M059J (cell line): ENCODE measurements at regions not wholly inside any gene's neighbourhood (a gene's known extent, or its start where the extent isn't known, plus 50 kb on each side); places are given as distances from the start of the nearest gene placed in this dataset.
A peak's percentile ranks its signal among the peaks of the same experiment; 100 is the strongest.

ENCODE experiments used
- DNase-seq: peaks from one replicate; pipeline ENCODE4 v3.0.0-alpha.2; 2012; ENCODE audit warnings: low read depth

- DNase-seq = no peak
Measured at GRCh38 chr5:67694810-67695191, 498.2 kb upstream of the CD180 start.

- DNase-seq = no peak
Measured at GRCh38 chr5:67693956-67694809, 497.6 kb upstream of the CD180 start.

- DNase-seq = no peak
Measured at GRCh38 chr5:67686746-67687145, 490.1 kb upstream of the CD180 start.

- no peak for DNase-seq
Measured at GRCh38 chr5:67681703-67682102, 485.1 kb upstream of the CD180 start.

- no peak for DNase-seq
Measured at GRCh38 chr5:67680099-67680498, 483.5 kb upstream of the CD180 start.

- DNase-seq = no peak
Measured at GRCh38 chr5:67679184-67679841, 482.7 kb upstream of the CD180 start.

GRCh38 chr5:67678594-67678993 lies 482.0 kb upstream of the CD180 start:
- no peak for DNase-seq

- no peak for DNase-seq
Measured at GRCh38 chr5:67677422-67677970, 480.9 kb upstream of the CD180 start.

GRCh38 chr5:67676863-67677262 lies 480.3 kb upstream of the CD180 start:
- no peak for DNase-seq

GRCh38 chr5:67674159-67674655 lies 477.6 kb upstream of the CD180 start:
- no peak for DNase-seq

- no peak for DNase-seq
Measured at GRCh38 chr5:67673618-67674017, 477.0 kb upstream of the CD180 start.

GRCh38 chr5:67673180-67673579 lies 476.6 kb upstream of the CD180 start:
- no peak for DNase-seq

GRCh38 chr5:67672636-67673035 lies 476.0 kb upstream of the CD180 start:
- peak; percentile 3 for DNase-seq

GRCh38 chr5:67669916-67670315 lies 473.3 kb upstream of the CD180 start:
- no peak for DNase-seq

GRCh38 chr5:67660149-67660548 lies 463.6 kb upstream of the CD180 start:
- no peak for DNase-seq

- DNase-seq = no peak
Measured at GRCh38 chr5:67659288-67659687, 462.7 kb upstream of the CD180 start.

GRCh38 chr5:67657055-67657454 lies 460.5 kb upstream of the CD180 start:
- no peak for DNase-seq

- DNase-seq = no peak
Measured at GRCh38 chr5:67652201-67652600, 455.6 kb upstream of the CD180 start.

- no peak for DNase-seq
Measured at GRCh38 chr5:67651180-67651579, 454.6 kb upstream of the CD180 start.

- no peak for DNase-seq
Measured at GRCh38 chr5:67648201-67648671, 451.6 kb upstream of the CD180 start.

GRCh38 chr5:67647772-67648171 lies 451.2 kb upstream of the CD180 start:
- no peak for DNase-seq

- DNase-seq = peak; percentile 22
Measured at GRCh38 chr5:67644221-67644920, 447.8 kb upstream of the CD180 start.
